SU-DHL-6 (cell line): ENCODE measurements at regions not wholly inside any gene's neighbourhood (a gene's known extent, or its start where the extent isn't known, plus 50 kb on each side); places are given as distances from the start of the nearest gene placed in this dataset.

Experiments used
- H2AFZ ChIP-seq: fragments of 200-600 bp; sonication (generic); 2 replicates; pipeline ENCODE4 v1.6.1; 2014; ENCODE audit warnings: low read depth, mild to moderate bottlenecking, moderate library complexity, mixed read lengths, antibody characterized with exemption, low read length; ENCODE audit not compliant: severe bottlenecking
- H3F3A ChIP-seq: fragments of 200-600 bp; shearing (Covaris generic); 2 replicates; pipeline ENCODE4 v1.6.0; 2016; ENCODE audit warnings: antibody characterized with exemption, mild to moderate bottlenecking; ENCODE audit not compliant: insufficient read depth
- H3K27ac ChIP-seq: fragments of 200-600 bp; sonication (generic); 2 replicates; pipeline ENCODE4 v1.5.1; 2016; ENCODE audit warnings: low read depth, mild to moderate bottlenecking, low read length, moderate library complexity, mixed read lengths
- H3K27me3 ChIP-seq: fragments of 200-600 bp; sonication (generic), shearing (Covaris generic); 2 replicates; pipeline ENCODE4 v1.6.0; 2014; ENCODE audit warnings: mild to moderate bottlenecking, low read length
- H3K36me3 ChIP-seq: fragments of 200-600 bp; sonication (generic); 2 replicates; pipeline ENCODE4 v1.6.1; 2014; ENCODE audit warnings: mild to moderate bottlenecking, low read length, mixed read lengths
- H3K4me2 ChIP-seq: fragments of 300-600, 200-600 bp; shearing (Covaris generic), sonication (generic); 2 replicates; pipeline ENCODE4 v1.6.0; 2014; ENCODE audit warnings: low read length, low read depth, mild to moderate bottlenecking; ENCODE audit not compliant: poor library complexity, severe bottlenecking
- H3K4me3 ChIP-seq: fragments of 200-600 bp; sonication (generic); 2 replicates; pipeline ENCODE4 v1.5.1; 2014; ENCODE audit warnings: antibody characterized with exemption, low read length, mild to moderate bottlenecking, mixed read lengths; ENCODE audit not compliant: insufficient read depth, poor library complexity, severe bottlenecking
- H3K79me2 ChIP-seq: fragments of 200-600 bp; sonication (generic); 2 replicates; pipeline ENCODE4 v1.6.1; 2014; ENCODE audit warnings: mild to moderate bottlenecking, low read length, moderate library complexity; ENCODE audit not compliant: insufficient read depth
- H3K9ac ChIP-seq: fragments of 200-600 bp; sonication (generic); 2 replicates; pipeline ENCODE4 v1.7.0; 2014; ENCODE audit warnings: mild to moderate bottlenecking, low read length
- H3K9me2 ChIP-seq: fragments of 200-600 bp; sonication (generic); replicated peaks from 2 replicates; pipeline ENCODE4 v1.6.1; 2014; ENCODE audit warnings: low read length; ENCODE audit not compliant: insufficient read depth
- H3K9me3 ChIP-seq: fragments of 200-600 bp; sonication (generic); 2 replicates; pipeline ENCODE4 v1.6.1; 2014; ENCODE audit warnings: low read length, mixed read lengths; ENCODE audit not compliant: insufficient read depth
- H4K20me1 ChIP-seq: fragments of 200-600 bp; sonication (generic); 2 replicates; pipeline ENCODE4 v1.6.1; 2014; ENCODE audit warnings: low read depth, mild to moderate bottlenecking, antibody characterized with exemption, low read length, moderate library complexity, mixed read lengths
- EZH2phosphoT487 ChIP-seq: fragments of 200-600 bp; sonication (generic), shearing (Covaris generic); conservative IDR thresholded peaks from 2 replicates; pipeline ENCODE4 v1.6.1; 2018; ENCODE audit warnings: mild to moderate bottlenecking, antibody characterized with exemption, low read length, moderate library complexity, mixed read lengths
- TF ChIP-seq, protein P1 (sequence below): fragments of 200-600 bp; sonication (generic); IDR thresholded peaks from one replicate; pipeline ENCODE4 v1.5.1; 2017; ENCODE audit warnings: antibody characterized with exemption, mild to moderate bottlenecking, low read length, moderate library complexity; ENCODE audit not compliant: insufficient read depth, poor library complexity, severe bottlenecking

DNA sequence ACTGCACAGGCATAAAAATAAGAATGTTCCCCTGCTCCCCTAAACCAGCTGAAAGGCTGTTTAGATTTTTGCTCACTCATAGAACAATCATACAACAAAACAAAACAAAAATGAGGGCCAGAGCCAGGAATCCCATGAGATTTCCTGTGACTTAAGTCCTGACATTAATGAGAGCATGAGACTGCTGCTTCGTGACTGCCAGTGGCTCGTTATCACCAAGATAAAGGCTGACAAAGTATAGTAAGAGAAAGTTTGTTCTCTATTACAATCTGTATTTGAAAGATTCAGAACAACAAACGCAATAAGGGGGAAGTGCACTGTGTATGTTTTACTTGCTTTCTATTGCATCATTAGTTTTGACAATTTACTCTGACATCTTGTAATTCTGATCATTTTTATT, 837.1 kb upstream of the C9orf72 start:
- TF ChIP-seq, protein P1, sequence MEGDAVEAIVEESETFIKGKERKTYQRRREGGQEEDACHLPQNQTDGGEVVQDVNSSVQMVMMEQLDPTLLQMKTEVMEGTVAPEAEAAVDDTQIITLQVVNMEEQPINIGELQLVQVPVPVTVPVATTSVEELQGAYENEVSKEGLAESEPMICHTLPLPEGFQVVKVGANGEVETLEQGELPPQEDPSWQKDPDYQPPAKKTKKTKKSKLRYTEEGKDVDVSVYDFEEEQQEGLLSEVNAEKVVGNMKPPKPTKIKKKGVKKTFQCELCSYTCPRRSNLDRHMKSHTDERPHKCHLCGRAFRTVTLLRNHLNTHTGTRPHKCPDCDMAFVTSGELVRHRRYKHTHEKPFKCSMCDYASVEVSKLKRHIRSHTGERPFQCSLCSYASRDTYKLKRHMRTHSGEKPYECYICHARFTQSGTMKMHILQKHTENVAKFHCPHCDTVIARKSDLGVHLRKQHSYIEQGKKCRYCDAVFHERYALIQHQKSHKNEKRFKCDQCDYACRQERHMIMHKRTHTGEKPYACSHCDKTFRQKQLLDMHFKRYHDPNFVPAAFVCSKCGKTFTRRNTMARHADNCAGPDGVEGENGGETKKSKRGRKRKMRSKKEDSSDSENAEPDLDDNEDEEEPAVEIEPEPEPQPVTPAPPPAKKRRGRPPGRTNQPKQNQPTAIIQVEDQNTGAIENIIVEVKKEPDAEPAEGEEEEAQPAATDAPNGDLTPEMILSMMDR: no peak
- TF ChIP-seq EZH2phosphoT487: no peak
- H4K20me1 ChIP-seq: no peaks in the 10 kb centered on the region
- H3K79me2 ChIP-seq: no peaks in the 10 kb centered on the region
- H3K4me3 ChIP-seq: no peak overlapping the region
- no peak overlapping the region for H3K4me2 ChIP-seq
- H3F3A ChIP-seq: no peaks in the 10 kb centered on the region
- no peak overlapping the region for H3K9ac ChIP-seq
- 0 out of 2 replicates have a peak, but pooled peaks cover 3% of the 10 kb centered on the region for H3K9me3 ChIP-seq
- no peak overlapping the region for H2AFZ ChIP-seq
- H3K27me3 ChIP-seq: no peaks in the 10 kb centered on the region
- no peaks in the 10 kb centered on the region for H3K9me2 ChIP-seq
- H3K27ac ChIP-seq: no peak overlapping the region
- no peaks in the 10 kb centered on the region for H3K36me3 ChIP-seq

DNA sequence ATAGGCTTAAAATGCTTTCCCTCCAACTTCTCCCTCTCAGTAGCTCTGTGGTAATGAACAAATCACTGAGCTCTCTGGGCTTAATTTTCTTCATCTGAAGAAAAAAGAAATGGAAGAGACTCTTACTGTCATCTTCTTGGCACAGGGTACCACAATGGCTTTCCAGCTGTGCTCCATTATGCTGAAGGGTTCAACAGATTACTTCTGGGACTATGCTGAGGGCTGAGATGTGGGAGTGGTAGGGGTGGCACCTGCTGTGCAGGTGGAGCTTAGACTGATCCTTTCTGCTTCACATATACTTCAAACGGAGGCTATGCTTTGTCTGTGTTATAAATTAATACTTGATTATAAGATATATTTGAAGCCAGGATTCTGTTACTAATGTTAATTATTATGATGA, 840.2 kb upstream of the C9orf72 start:
- Histone ChIP-seq H3F3A (no peaks in the 10 kb centered on the region), H3K27me3 (no peaks in the 10 kb centered on the region), H3K4me2 (no peak overlapping the region), H3K4me3 (no peak overlapping the region), H3K9me2 (no peaks in the 10 kb centered on the region), H3K27ac (no peak overlapping the region), H2AFZ (no peak overlapping the region), H4K20me1 (no peaks in the 10 kb centered on the region), H3K79me2 (no peaks in the 10 kb centered on the region), H3K9ac (no peak overlapping the region), H3K36me3 (no peaks in the 10 kb centered on the region), H3K9me3 (no peaks in the 10 kb centered on the region)
- no peak for TF ChIP-seq EZH2phosphoT487
- TF ChIP-seq, protein P1: no peak

DNA sequence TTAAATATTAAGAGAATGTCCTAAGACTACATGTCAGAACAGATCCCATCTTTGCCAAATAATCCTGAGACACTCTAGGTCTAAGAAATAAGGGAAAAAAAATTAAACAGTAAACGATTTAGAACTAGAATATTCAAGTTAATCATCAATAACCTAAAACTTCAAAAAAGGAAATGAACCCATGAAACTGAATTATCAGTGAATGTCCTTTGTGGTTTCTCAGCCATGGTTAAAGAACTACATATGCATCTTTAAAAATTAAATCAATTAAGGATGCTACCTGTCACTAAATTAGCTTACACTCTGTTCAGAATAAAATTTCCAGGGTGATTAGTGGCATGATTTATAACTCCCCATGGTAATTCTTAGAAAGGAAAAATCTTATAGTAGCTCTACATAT, 850.0 kb upstream of the C9orf72 start:
- Histone ChIP-seq H3K4me2 (no peak overlapping the region), H3K9me3 (no peaks in the 10 kb centered on the region), H3K9ac (no peak overlapping the region), H3K4me3 (no peak overlapping the region), H3K36me3 (no peaks in the 10 kb centered on the region; the same call in 1 of the 2 replicates), H3K27ac (no peak overlapping the region), H4K20me1 (no peaks in the 10 kb centered on the region), H3F3A (no peaks in the 10 kb centered on the region), H3K27me3 (no peaks in the 10 kb centered on the region), H3K79me2 (no peaks in the 10 kb centered on the region), H3K9me2 (no peaks in the 10 kb centered on the region), H2AFZ (no peak overlapping the region)
- TF ChIP-seq, protein P1: no peak
- TF ChIP-seq EZH2phosphoT487: no peak
